SK-N-SH treated with all-trans-retinoic acid at 6 μM for 48 hours (cell line): ENCODE measurements at regions not wholly inside any gene's neighbourhood (a gene's known extent, or its start where the extent isn't known, plus 50 kb on each side); places are given as distances from the start of the nearest gene placed in this dataset.

Experiments
- CSDC2 ChIP-seq: fragments of 250-450 bp; sonication (Bioruptor Pico); IDR thresholded peaks from 2 replicates; pipeline ENCODE4 v1.5.0; 2020; ENCODE audit warnings: mild to moderate bottlenecking, moderate library complexity
- ESRRG ChIP-seq: fragments of 250-450 bp; sonication (Bioruptor Pico); IDR thresholded peaks from 2 replicates; pipeline ENCODE4 v1.6.1; 2021; ENCODE audit warnings: mild to moderate bottlenecking
- GLIS3 ChIP-seq: fragments of 250-450 bp; sonication (Bioruptor Pico); IDR thresholded peaks from 2 replicates; pipeline ENCODE4 v1.5.0; 2020; ENCODE audit warnings: mild to moderate bottlenecking, moderate library complexity
- PPARA ChIP-seq: fragments of 250-450 bp; sonication (Bioruptor Pico); IDR thresholded peaks from 2 replicates; pipeline ENCODE4 v1.5.0; 2020; ENCODE audit warnings: mild to moderate bottlenecking, borderline replicate concordance
- RARB ChIP-seq: fragments of 250-450 bp; sonication (Bioruptor Pico); IDR thresholded peaks from 2 replicates; pipeline ENCODE4 v1.8.0; 2021; ENCODE audit warnings: mild to moderate bottlenecking, moderate library complexity
- SNAI2 ChIP-seq: fragments of 250-450 bp; sonication (Bioruptor Pico); IDR thresholded peaks from 2 replicates; pipeline ENCODE4 v1.5.0; 2020; ENCODE audit warnings: mild to moderate bottlenecking, moderate library complexity
- TCF4 ChIP-seq: fragments of 250-450 bp; sonication (Bioruptor Pico); IDR thresholded peaks from 2 replicates; pipeline ENCODE4 v1.8.0; 2021; ENCODE audit warnings: mild to moderate bottlenecking, moderate library complexity, borderline replicate concordance
- ZC3H10 ChIP-seq: fragments of 250-450 bp; sonication (Bioruptor Pico); IDR thresholded peaks from 2 replicates; pipeline ENCODE4 v1.5.1; 2021; ENCODE audit warnings: mild to moderate bottlenecking, moderate library complexity
- ZFP3 ChIP-seq: fragments of 250-450 bp; sonication (Bioruptor Pico); IDR thresholded peaks from 2 replicates; pipeline ENCODE4 v1.5.0; 2020; ENCODE audit warnings: mild to moderate bottlenecking, moderate library complexity
- ZFP30 ChIP-seq: fragments of 450-650 bp; formaldehyde crosslinking; IDR thresholded peaks from 2 replicates; pipeline ENCODE4 v1.5.0; 2022; ENCODE audit warnings: mild to moderate bottlenecking, moderate library complexity
- ZNF8 ChIP-seq: fragments of 450-650 bp; formaldehyde crosslinking; IDR thresholded peaks from 2 replicates; pipeline ENCODE4 v1.5.0; 2020; ENCODE audit warnings: mild to moderate bottlenecking, moderate library complexity
- TF ChIP-seq, protein P1 (sequence below): fragments of 250-450 bp; sonication (Bioruptor Pico); IDR thresholded peaks from 2 replicates; pipeline ENCODE4 v1.5.1; 2020; ENCODE audit warnings: low read depth, mild to moderate bottlenecking, moderate library complexity
- TF ChIP-seq, protein P2 (sequence below): fragments of 250-450 bp; sonication (Bioruptor Pico); IDR thresholded peaks from 2 replicates; pipeline ENCODE4 v1.8.0; 2020; ENCODE audit warnings: mild to moderate bottlenecking, moderate library complexity, borderline replicate concordance
- TF ChIP-seq, protein P3 (sequence below): fragments of 250-450 bp; sonication (Bioruptor Pico); IDR thresholded peaks from 2 replicates; pipeline ENCODE4 v1.5.0; 2020; ENCODE audit warnings: mild to moderate bottlenecking, moderate library complexity

DNA sequence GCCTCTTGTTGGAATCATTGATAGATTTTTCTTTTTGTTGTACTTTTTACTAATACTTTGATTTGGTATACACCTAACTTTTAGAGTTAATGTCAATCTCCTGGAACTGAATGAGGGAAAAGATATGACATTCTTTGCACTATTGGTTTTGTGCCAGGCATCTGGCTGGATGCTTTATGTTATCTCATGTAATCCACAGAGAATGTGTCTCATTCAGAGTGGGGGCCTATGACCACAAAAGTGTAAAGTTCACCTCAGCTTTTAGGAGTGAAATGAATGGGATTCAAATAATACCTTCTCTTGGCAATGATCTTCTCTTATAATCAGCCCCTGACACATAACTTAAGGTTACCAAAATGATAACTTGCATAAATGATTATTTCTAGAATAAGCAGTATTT lies 329.1 kb upstream of the ROPN1 start:
- no peak for TF ChIP-seq RARB (CRISPR knock-in tag)
- TF ChIP-seq ZC3H10: no peak
- no peak for TF ChIP-seq ESRRG (CRISPR knock-in tag)
- TF ChIP-seq, protein P1, sequence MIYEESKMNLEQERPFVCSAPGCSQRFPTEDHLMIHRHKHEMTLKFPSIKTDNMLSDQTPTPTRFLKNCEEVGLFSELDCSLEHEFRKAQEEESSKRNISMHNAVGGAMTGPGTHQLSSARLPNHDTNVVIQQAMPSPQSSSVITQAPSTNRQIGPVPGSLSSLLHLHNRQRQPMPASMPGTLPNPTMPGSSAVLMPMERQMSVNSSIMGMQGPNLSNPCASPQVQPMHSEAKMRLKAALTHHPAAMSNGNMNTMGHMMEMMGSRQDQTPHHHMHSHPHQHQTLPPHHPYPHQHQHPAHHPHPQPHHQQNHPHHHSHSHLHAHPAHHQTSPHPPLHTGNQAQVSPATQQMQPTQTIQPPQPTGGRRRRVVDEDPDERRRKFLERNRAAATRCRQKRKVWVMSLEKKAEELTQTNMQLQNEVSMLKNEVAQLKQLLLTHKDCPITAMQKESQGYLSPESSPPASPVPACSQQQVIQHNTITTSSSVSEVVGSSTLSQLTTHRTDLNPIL: no peak
- TF ChIP-seq PPARA (CRISPR knock-in tag): no peak
- no peak for TF ChIP-seq TCF4 (CRISPR knock-in tag)
- no peak for TF ChIP-seq ZNF8 (CRISPR knock-in tag)
- TF ChIP-seq, protein P2, sequence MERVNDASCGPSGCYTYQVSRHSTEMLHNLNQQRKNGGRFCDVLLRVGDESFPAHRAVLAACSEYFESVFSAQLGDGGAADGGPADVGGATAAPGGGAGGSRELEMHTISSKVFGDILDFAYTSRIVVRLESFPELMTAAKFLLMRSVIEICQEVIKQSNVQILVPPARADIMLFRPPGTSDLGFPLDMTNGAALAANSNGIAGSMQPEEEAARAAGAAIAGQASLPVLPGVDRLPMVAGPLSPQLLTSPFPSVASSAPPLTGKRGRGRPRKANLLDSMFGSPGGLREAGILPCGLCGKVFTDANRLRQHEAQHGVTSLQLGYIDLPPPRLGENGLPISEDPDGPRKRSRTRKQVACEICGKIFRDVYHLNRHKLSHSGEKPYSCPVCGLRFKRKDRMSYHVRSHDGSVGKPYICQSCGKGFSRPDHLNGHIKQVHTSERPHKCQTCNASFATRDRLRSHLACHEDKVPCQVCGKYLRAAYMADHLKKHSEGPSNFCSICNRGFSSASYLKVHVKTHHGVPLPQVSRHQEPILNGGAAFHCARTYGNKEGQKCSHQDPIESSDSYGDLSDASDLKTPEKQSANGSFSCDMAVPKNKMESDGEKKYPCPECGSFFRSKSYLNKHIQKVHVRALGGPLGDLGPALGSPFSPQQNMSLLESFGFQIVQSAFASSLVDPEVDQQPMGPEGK: no peak
- TF ChIP-seq, protein P3, sequence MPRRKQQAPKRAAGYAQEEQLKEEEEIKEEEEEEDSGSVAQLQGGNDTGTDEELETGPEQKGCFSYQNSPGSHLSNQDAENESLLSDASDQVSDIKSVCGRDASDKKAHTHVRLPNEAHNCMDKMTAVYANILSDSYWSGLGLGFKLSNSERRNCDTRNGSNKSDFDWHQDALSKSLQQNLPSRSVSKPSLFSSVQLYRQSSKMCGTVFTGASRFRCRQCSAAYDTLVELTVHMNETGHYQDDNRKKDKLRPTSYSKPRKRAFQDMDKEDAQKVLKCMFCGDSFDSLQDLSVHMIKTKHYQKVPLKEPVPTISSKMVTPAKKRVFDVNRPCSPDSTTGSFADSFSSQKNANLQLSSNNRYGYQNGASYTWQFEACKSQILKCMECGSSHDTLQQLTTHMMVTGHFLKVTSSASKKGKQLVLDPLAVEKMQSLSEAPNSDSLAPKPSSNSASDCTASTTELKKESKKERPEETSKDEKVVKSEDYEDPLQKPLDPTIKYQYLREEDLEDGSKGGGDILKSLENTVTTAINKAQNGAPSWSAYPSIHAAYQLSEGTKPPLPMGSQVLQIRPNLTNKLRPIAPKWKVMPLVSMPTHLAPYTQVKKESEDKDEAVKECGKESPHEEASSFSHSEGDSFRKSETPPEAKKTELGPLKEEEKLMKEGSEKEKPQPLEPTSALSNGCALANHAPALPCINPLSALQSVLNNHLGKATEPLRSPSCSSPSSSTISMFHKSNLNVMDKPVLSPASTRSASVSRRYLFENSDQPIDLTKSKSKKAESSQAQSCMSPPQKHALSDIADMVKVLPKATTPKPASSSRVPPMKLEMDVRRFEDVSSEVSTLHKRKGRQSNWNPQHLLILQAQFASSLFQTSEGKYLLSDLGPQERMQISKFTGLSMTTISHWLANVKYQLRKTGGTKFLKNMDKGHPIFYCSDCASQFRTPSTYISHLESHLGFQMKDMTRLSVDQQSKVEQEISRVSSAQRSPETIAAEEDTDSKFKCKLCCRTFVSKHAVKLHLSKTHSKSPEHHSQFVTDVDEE (CRISPR knock-in tag): no peak
- no peak for TF ChIP-seq GLIS3
- no peak for TF ChIP-seq ZFP3
- no peak for TF ChIP-seq ZFP30 (CRISPR knock-in tag)
- TF ChIP-seq SNAI2: no peak
- no peak for TF ChIP-seq CSDC2 (CRISPR knock-in tag)
